HCT116 (cell line): ENCODE measurements at regions not wholly inside any gene's neighbourhood (a gene's known extent, or its start where the extent isn't known, plus 50 kb on each side); places are given as distances from the start of the nearest gene placed in this dataset.

Source experiments
- CEBPB ChIP-seq: IDR thresholded peaks from 2 replicates; pipeline ENCODE4 v1.6.1; 2012; ENCODE audit warnings: low read depth
- CTCF ChIP-seq, 3 experiments: fragments of 200-600 bp in 1 of 3; sonication (generic) in 1 of 3; IDR thresholded peaks in 2 of 3; conservative IDR thresholded peaks in 1 of 3; 2 replicates each; pipeline ENCODE4 v1.5.1; 2012 to 2017; ENCODE audit warnings: low read depth in 2 of 3, low read length in 2 of 3, antibody characterized with exemption in 1 of 3, borderline replicate concordance in 1 of 3, control low read depth in 1 of 3, mild to moderate bottlenecking in 1 of 3, mixed read lengths in 1 of 3, mixed run types in 1 of 3, moderate library complexity in 1 of 3; ENCODE audit not compliant: insufficient read depth in 1 of 3
- EGR1 ChIP-seq: IDR thresholded peaks from 2 replicates; pipeline ENCODE4 v1.6.1; 2012; ENCODE audit warnings: low read depth
- EZH2 ChIP-seq: fragments of 200-600 bp; sonication (generic); IDR thresholded peaks from 2 replicates; pipeline ENCODE4 v1.6.1; 2017; ENCODE audit warnings: antibody characterized with exemption, mixed run types
- EZH2phosphoT487 ChIP-seq: fragments of 200-600 bp; IDR thresholded peaks from 2 replicates; pipeline ENCODE4 v1.6.1; 2018; ENCODE audit warnings: antibody characterized with exemption, borderline replicate concordance
- MAX ChIP-seq: IDR thresholded peaks from 2 replicates; pipeline ENCODE4 v1.6.1; 2012
- POLR2A ChIP-seq: IDR thresholded peaks from 2 replicates; pipeline ENCODE4 v1.7.0; 2011; ENCODE audit warnings: borderline replicate concordance; ENCODE audit not compliant: insufficient read depth, insufficient read length; ENCODE audit errors: extremely low read depth
- POLR2AphosphoS5 ChIP-seq: IDR thresholded peaks from 2 replicates; pipeline ENCODE4 v1.6.1; 2011; ENCODE audit warnings: mild to moderate bottlenecking, low read depth, low read length, moderate library complexity
- TCF7L2 ChIP-seq: IDR thresholded peaks from 2 replicates; pipeline ENCODE4 v1.7.0; 2011; ENCODE audit warnings: borderline replicate concordance, inconsistent platforms; ENCODE audit not compliant: insufficient read depth, insufficient read length; ENCODE audit errors: extremely low read depth
- ZBTB33 ChIP-seq: IDR thresholded peaks from 2 replicates; pipeline ENCODE4 v1.6.1; 2011; ENCODE audit warnings: mild to moderate bottlenecking, low read length, moderate library complexity; ENCODE audit not compliant: insufficient replicate concordance; ENCODE audit errors: extremely low read depth
- TF ChIP-seq, protein P1 (sequence below): IDR thresholded peaks from 2 replicates; pipeline ENCODE4 v1.6.1; 2012

DNA sequence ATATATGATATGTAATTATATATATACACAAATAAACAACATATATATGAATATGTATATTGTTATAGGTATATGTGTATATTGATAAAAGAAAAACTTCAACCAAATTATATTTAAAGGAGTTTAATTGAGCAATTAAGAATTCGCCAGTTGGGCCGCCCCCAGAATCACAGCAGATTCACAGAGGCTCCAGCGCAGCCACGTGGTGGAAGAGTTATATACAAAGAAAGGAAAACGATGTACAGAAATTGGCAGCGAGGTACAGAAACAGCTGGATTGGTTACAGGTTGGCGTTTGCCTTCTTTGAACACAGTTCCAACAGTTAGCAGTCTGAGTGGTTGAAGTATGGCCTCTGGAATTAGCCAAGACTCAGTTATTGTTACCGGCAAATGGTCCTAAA is 137.3 kb upstream of the SLC24A5 start:
- no peak for TF ChIP-seq ZBTB33
- no peak for TF ChIP-seq CTCF (IDR thresholded peaks at IDR 0.05 in 2 of 3, conservative IDR thresholded peaks at IDR 0.05 in 1 of 3; ENCODE audit: borderline replicate concordance in 1 of 3, insufficient read depth in 1 of 3, low read depth in 2 of 3, low read length in 2 of 3)
- TF ChIP-seq EZH2phosphoT487 = no peak
- TF ChIP-seq POLR2A = no peak
- TF ChIP-seq TCF7L2 = no peak
- no peak for TF ChIP-seq EZH2
- TF ChIP-seq POLR2AphosphoS5 = no peak
- no peak for TF ChIP-seq MAX
- no peak for TF ChIP-seq CEBPB
- TF ChIP-seq, protein P1, sequence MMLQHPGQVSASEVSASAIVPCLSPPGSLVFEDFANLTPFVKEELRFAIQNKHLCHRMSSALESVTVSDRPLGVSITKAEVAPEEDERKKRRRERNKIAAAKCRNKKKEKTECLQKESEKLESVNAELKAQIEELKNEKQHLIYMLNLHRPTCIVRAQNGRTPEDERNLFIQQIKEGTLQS = no peak
- TF ChIP-seq EGR1 = no peak
